ENCODE measurements at regions not wholly inside any gene's neighbourhood (a gene's known extent, or its start where the extent isn't known, plus 50 kb on each side); places are given as distances from the start of the nearest gene placed in this dataset.

DNA sequence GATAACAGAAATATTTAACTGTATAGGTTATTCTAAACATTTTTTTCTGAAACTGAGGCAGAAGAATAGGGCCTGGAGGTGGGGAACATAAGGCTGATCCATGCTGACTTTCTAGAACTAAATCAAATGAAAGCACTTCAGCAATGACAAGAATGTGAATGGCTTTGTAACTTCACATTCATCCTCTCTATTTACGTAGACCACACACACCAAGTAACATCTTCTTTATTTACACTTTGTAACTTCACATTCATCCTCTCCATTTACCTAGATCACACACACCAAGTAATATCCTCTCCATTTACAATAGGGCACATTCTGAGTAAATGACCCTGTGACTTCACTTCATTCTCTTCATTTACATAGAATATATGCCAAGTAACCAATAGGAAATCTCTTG, 251.8 kb upstream of the CDH9 start:
- no peak for DNase-seq

DNA sequence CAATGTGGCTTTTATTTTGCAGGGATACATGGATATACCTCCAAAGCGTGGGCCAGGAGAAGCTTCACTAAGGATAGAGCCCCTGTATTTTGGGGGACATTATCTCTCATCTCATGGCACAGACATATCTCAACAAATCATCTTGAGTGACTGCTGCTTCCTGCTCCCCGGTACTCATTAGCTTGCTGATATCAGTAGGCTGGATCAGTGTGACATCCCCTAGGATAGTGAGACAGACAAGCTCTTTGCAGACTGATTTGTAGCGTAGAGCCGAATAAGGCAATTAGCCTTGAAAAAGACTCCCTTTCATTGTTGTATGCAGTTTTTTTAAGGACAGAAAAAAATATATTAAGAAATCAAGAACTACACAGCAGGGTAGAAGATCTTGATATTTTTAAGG, 237.7 kb upstream of the CDH9 start:
- DNase-seq = no peak

DNA sequence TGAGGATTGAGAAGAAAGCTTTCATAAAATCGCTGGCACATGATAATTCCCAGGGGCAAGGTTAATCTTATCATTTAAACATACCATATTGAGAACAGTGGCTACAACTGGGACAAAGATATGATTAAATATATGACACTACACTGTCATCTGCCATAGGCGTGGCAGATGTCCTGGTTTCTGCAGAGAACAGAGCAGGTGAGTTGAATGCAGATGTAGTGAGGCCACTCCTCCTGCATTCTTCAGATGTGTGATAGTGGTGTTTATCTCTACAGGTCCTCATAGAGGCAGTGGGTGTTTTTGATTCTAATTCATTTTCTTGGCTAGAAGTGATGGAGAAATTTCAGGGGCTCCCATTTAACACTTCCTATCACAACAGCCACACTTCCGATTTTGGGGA, 237.0 kb upstream of the CDH9 start:
- no peak for DNase-seq

DNA sequence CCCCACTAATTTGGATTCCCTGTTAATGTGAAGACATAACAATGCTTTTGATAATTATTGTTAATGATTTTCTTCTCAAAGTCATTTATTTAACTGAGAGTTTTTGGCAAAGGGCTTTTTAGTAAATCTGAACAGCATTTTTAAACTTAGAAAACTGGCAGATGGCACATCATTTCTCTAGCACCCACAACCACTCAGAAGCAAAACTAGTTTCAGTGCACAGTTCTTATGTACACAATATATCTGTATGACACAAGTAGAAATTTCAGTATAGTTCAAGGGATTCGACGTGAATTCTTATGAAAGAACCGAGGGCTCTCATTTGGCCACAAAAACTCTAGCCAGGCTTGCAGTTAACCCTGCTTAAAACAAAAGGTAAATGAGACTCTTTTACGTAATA, 231.4 kb upstream of the CDH9 start:
- no peak for DNase-seq

DNA sequence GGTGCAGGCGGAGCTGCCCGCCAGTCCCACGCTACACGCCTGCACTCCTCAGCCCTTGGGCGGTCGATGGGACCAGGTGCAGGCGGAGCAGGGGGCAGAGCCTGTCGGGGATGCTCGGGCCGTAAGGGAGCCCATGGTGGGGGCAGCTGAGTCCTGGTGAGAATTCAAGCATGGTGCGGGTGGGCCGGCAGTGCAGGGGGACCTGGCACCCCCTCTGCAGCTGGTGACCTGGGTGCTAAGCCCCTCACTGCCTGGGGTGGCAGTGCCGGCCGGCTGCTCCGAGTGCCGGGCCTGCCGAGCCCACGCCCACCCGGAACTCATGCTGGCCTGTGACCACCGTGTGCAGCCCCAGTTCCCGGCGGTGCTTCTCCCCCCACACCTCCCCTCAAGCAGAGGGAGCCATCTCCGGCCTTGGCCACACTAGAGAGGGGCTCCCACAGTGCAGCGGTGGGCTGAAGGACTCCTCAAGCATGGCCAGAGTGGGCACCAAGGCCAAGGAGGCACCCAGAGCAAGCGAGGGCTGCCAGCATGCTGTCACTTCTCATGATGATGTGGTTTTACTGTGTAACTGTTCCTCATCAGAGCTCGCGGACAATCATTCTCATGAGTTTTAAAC, 228.9 kb upstream of the CDH9 start:
- no peak for DNase-seq

DNA sequence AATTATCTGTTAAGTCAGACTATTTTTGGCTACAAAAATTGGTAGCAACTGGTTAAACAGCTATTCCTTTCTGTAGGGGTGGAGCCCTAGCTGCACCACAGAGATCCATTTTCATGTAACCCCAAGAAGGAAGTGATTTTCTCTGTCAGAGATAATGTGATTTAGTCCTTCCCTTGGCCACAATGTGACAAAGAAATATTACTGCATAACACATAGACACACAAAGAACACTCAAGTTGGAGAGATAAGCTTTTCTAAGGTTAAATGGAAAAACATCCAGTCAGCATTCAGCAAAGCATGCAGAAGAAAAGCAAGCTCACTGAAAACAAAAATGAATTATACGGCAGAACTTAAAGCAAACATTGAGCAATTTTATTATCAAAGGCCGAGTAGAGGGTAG, 227.8 kb upstream of the CDH9 start:
- DNase-seq = no peak

DNA sequence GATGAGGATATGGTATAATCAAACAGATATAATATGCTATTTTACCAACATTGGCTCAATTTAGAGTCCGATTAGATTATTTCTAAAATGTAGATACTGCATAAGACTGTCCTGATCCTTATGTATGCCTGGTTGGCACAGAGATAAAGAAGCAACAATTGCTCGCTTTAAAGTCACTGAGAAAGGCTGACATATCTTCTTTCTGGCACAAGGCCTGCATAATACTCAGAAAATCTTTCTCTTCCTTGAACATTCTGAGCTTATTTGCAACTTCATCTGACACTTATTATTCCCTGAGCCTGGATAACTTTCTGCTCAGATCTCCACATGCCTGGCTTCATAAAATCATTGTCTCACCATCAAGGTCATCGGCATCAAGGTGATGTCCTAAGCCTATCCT, 219.3 kb upstream of the CDH9 start:
- DNase-seq = no peak

DNA sequence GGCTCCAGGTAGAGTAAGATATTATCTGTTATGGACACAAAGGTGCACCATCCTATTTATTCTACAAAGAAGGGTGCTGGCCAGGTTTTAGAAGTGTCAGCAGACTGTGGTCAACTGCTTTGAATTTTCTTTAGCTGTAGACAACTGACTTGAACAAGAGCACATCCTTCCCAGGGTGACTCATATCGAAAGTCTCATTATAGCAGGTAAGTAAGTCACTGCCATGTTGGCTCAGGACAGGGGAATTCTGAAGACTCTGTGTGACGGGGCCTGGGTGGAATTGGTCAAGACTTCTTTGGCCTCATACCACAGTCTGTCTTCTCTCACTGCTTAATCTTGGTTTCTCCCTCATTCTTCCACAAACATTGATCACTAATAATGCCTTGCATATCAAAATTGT, 214.5 kb upstream of the CDH9 start:
- no peak for DNase-seq

DNA sequence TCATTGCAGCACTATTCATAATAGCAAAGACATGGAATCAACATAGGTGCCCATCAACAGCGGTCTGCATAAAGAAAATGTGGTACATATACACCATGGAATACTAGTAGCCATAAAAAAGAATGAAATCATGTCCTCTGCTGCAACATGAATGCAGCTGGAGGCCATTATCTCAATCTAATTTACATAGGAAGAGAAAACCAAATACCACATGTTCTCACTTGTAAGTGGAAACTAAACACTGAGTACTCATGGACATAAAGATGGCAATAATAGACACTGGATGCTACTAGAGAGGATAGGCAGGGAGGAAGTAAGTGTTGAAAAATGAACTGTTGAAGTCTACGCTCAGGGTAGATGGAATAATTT, 203.9 kb upstream of the CDH9 start:
- no peak for DNase-seq

DNA sequence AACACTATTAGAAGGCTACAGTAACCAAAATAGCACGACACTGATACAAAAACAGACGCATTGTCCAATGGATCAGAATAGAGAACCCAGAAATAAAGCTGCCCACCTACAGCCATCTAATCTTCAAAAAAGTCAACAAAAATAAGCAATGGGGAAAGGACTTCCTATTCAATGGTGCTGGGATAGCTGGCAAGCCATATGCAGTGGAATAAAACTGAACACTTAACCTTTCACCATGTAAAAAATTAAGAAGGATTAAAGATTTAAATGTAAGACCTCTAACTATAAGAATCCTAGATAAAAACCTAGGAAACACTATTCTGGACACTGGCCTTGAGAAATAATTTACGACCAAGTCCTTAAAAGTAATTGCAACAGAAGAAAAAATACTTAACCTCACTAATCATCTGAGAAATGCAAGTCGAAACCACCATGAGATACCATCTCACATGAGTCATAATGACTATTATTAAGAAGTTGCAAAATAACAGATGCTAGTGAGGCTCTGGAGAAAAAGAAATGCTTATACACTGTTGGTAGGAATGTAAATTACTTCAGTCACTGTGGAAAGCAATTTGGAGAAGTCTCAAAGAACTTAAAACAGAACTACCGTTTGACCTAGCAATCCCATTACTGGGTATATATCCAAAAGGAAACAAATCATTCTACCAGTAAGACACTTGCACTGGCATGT, 203.3 kb upstream of the CDH9 start:
- DNase-seq = no peak

DNA sequence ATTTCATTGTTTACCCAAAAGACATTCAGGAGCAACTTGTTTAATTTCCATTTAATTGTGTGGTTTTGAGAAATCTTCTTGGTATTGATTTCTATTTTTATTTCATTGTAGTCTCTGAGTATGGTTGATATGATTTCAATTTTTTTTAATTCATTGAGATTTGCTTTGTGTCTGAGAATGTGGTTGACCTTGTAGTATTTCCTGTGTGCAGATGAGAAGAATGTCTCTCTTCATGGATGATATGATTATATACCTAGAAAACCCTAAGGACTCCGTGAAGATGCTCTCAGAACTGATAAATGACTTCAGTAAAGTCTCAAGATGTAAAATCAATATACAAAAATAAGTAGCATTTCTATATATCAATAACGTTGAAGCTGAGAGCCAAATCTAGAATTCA, 202.4 kb upstream of the CDH9 start:
- no peak for DNase-seq

DNA sequence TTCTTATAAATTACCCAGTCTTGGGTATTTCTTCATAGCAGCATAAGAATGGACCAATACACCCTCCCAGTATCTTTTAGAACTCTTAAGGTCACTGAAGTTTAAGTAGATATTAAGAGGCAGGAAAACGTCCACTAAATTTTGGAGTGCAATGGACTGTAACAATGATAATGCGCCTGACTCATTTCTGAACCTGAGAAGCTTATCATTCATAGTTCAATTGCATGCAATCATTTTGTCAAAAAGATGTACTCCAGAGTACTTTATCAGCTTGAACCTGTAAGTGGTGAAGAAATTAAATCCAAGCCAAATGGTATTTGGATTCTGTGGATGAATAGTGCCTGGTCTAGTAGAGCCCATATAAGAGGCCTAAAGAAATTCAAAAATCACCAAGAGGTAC, 196.5 kb upstream of the CDH9 start:
- no peak for DNase-seq

DNA sequence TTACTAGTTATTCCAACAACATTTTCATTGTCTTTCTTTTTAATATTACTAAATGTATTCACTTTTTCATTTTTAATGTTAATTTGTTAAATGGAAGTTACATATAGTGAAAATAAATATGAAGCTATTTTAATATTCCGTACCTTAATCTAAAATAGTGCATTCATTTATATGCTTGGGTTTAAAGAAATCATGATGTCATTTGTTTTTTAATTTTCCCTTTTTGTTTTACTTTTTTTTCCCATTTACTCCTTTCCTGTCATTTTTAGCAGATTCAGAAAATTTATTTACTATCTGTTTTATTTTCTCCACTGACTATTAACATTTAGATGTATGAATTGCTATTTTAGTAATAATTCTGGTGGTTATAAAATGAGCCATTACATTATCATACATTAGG, 183.0 kb upstream of the CDH9 start:
- DNase-seq = no peak

DNA sequence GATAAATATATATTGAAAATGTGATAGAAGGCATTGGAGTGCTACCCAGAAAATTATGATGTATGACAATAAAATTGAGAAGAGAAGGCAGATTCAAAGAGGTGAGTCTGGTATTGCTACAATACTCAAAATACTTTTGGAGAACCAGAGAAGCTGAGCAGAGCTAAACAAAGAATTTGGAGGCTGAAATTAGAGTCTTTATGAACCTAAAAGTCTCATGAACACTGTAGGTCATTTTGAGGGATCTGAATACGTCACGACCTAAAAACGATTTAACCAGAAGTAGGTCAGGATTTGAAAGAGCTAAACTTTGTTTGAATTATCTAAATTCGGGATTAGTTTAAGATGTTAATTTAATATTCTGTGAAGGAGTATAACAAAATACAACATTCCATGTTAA, 182.4 kb upstream of the CDH9 start:
- DNase-seq = no peak

DNA sequence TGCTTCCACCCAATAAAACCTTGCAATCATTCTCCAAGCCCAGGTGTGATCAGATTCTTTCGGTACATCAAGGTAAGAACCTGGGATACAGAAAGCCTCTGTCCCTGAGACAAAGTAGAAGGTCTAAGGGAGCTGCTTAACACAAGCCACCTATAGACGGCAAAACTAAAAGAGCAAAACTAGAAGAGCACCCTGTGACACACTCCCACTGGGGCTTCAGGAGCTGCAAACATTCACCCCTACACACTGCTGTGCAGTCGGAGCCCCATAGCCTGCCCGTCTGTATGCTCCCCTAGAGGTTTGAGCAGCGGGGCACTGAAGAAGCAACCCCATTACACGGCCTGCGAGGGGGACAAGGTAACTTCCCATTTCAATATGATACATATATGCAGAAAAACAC, 179.6 kb upstream of the CDH9 start:
- no peak for DNase-seq

DNA sequence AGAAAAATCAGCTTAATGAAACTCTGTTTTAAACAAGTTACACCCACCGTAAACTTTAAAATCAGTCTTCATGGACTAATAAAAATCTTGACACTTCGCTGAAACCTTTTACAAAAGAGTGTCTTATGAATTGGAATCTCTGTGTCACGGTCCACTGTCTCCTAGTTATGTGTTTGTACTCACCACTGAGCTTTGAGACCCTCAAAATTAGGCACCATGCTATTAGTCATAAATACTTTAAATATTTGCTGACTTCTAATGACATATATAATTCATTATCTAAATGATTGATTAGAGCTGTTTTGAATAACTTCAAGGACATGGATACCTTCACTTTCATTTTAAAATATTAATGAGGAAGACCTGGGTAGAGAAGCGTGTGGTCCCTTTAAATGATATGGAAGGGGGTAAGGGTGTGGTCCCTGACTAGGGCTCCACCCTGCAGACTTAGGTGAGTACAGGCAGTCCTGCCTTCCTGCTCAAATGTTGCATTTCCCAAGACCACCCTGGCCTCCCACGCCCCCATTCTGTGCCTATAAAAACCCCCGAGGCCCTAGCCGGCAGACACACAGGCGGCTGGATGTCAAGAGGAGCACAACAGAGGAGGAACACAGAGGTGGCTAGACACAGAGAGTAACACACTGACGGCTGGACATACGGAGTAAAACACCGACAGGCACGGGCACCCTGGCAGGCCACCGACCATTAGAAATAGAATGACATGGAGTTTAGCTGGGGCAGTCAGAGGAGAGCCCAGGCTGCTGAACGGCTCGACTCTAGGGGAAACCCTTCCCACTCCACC, 179.0 kb upstream of the CDH9 start:
- DNase-seq = no peak

DNA sequence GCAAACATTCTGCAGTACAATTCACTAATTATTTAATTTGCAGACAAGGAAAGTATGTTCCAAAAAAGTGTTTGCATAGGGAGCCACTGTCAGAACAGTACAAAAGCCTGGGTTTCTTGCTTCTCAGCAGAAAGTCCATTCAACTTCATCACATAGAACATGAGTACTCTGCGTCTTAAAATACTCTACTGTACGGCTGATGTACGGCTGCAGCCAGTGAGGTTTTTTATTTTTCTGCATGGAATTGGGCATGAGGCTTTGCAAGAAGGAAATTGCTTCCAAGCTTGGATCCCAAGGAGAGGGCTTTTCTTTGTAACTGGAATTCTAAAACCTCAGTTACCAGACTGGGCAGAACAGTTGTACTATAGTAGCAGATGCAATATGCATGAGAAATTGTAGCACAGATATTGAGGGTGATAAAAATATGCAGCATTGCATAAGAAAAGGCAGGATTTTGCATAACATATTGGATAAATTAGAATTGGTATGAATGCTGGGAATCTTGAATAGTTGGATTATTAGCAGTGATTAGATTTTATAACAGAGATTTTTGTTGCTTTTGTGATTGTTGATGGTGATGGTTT, 178.1 kb upstream of the CDH9 start:
- DNase-seq = no peak

DNA sequence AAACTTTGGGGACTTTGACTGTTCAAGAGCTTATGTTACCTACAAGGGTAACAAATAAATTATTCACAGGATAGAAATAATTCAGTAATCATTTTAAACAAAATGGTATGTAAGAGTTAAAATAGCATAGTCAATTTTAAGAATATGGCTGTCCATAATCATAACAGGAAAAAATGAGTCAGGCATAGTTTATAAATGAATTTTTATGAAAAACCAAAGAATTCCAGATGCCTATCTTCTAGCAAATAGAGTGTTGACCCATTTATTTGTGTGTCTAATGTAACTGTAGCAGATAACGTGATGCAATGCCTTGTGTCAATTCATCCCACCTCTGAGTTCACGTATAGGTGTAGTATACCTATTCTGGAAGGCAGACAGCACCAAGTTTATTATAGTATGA, 169.7 kb upstream of the CDH9 start:
- DNase-seq = no peak

DNA sequence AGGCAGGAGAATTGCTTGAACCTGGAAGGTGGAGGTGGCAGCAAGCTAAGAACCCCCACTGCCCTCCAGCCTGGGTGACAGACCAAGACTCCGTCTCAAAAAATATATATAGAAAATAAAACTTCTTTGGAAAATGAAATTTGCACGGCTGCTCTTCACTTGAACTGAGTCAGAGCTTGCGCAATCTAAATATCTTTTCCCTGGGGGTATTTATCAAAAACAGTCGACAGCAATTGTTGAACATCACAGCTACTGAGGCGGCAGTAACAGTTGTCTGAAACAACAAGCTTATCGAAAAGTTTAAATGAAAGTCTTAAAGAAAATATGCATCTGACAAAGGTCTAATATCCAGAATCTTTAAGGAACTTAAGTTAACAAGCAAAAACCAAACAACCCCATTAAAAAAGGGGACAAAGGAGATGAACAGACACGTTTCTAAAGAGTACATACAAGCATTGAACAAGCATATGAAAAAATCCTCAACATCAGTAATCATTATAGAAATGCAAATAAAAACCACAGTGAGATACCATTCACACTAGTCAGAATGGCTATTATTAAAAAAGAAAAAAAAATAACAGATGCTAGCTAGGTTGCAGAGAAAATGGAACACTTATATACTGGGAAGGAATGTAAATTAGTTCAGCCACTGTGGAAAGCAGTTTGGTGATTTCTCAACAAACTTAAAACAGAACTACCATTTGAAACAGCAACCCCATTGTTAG, 153.6 kb upstream of the CDH9 start:
- no peak for DNase-seq

DNA sequence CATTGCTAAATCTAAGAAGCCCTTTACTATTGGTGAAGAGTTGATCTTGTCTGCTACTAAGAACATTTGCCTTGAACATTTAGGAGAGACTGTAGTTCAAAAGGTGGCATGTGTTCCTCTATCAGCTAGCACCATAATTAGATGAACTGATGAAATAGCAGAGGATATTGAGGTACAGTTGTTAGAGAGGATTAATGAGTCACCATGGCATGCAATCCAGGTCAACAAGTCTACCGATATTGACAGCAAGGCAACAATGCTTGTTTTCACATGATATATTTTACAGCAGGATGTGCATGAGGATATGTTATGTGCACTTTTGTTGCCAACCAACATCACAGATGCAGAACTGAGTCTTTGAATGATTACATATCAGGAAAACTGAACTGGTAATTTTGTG, 134.3 kb upstream of the CDH9 start:
- DNase-seq = no peak

DNA sequence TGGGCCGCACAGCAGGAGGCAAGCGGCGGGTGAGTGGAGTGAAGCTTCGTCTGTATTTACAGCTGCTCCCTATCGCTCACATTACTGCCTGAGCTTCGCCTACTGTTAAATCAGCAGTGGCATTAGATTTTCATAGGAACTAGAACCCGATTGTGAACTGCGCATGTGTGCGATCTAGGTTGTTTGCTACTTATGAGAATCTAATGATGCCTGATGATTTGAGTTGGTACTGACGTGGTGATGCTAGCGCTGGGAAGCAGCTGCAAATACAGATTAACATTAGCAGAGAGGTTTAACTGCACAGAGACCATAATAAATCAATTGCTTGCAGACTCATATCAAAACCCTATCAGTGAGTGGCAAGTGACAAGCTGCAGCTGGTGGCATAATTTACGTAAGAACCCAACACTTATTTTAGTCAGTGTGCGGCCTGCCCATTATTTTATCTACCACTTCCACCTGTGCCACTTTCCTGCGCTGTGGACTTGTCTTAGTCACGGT, 133.4 kb upstream of the CDH9 start:
- DNase-seq = no peak

DNA sequence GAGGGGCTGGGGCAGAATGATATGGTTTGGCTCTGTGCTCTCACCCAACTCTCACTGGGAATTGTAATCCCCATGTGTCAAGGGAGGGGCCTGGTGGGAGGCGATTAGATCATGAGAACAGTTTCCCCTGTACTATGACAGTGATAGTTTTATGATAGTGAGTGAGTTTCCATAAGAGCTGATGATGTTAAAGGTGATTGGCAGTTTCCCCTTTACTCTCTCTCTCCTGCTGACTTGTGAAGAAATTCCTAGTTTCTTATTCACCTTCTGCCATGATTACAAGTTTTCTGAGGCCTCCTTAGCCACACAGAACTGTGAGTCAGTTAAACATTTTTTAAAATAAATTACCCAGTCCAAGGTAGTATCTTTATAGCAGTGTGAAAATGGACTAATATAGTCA, 120.4 kb upstream of the CDH9 start:
- no peak for DNase-seq

DNA sequence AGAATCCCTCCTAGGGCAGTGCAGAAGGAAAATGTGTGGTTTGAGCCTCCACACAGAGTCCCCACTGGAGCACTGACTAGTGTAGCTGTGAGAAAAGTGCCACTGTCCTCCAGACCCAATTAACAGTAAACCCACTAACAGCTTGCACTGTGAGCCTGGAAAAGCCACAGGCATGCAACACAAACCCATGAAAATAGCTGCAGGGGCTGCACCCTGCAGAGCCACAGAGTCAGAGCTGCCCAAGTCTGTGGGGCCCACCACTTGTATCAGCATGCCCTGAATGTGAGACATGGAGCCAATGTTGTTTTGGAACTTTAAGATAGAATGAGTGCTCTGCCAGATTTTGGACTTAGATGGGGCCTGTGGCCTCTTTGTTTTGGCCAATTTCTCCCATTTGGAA, 119.8 kb upstream of the CDH9 start:
- no peak for DNase-seq
